ENCODE measurements at regions not wholly inside any gene's neighbourhood (a gene's known extent, or its start where the extent isn't known, plus 50 kb on each side); places are given as distances from the start of the nearest gene placed in this dataset.

GRCh38 chr6:91744566-91744965 is 1157.7 kb upstream of the MAP3K7 start:
- no peak for FAIRE-seq

DNA sequence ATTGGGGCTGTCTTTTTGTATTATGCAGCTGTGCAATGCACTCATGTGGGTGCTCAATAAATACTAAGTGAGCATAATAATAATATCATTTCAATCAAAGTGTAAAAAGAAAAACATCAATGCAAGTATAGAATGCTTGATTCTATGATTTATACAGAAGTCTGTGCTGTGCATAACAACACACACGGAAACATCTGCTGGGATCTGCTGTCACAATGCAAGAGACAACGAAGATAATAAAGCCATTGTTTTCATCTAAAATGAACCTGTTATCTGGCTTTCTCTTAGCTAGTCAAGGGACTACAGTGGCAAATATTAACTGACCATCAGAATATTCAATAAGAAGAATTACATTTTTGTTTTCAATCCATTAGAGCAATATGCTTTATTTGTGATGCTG is 1156.9 kb upstream of the MAP3K7 start:
- FAIRE-seq, result no peak

GRCh38 chr6:91731939-91732338 is 1145.1 kb upstream of the MAP3K7 start:
- no peak for FAIRE-seq

DNA sequence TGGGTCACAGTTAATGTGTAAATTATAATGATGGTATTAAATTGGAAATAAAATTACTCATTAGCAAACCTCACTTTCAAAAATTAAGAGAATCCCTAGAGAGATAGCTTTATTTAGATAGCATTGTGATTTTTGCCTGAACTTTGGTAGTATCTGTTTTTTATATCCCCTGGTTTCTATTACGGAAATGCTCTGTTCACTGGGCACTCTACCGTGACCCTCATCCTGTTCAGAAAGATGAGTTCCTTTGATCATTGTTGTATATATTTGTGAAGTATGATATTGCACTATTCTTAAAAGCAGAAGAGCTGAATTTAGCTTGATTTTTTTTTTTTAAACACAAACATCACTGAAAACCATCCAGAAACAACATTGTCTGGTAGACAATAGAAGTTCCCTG is 1143.8 kb upstream of the MAP3K7 start:
- no peak for FAIRE-seq

DNA sequence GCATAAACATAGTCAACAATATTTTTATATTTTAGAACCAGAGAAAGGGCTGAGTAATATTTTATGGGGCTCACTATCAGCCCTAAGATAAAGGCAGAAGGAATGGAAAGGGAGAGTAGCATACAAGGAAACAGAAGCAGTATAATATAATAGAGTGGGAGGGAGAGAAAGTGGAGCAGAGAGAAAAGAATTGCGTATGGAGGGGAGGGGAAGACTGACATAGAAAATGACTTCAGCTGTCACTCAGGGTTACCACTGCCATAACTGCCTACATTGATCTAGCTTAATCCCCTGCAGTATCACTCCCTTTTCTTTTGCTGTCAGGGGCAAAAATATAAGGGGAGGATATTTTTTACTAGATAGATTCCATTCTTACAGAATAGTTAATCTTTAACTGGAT is 1133.5 kb upstream of the MAP3K7 start:
- no peak for FAIRE-seq

DNA sequence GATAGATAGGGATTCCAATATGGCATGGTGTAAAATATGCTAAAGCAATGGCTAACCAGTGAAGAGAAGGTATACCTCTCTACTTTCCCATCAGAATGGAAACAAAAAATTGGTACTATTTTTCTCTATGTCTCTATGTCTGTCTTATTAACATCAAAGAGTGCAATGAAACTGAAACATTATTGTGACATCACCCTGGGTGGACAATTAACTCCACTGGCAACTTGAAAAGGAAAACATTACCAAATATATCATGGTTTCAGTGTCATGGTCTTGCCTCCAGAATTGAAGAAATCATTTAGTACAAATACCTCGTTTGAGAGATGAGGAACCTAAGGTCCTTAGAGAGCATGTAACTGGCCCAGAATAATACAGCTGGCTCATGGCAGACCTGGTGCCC is 1132.5 kb upstream of the MAP3K7 start:
- FAIRE-seq, result no peak

DNA sequence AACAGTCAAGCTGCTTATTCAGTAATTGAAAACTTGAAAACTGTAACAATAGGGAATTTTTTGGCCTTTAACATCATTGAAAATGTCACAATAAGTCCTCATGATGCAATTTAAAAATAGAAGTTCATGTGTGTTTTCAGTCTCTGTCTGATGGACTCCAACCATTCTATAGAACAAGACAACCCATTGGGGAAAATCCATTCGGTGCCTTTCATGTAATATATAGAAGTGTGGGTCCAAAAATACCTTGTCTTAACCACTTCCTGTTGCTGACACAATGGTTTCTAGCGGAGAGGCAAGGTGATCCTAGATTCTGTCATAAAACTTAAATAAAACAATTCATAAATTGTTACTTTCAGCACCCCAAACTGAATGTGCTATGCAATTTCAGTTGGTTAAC is 1131.3 kb upstream of the MAP3K7 start:
- FAIRE-seq, result no peak

DNA sequence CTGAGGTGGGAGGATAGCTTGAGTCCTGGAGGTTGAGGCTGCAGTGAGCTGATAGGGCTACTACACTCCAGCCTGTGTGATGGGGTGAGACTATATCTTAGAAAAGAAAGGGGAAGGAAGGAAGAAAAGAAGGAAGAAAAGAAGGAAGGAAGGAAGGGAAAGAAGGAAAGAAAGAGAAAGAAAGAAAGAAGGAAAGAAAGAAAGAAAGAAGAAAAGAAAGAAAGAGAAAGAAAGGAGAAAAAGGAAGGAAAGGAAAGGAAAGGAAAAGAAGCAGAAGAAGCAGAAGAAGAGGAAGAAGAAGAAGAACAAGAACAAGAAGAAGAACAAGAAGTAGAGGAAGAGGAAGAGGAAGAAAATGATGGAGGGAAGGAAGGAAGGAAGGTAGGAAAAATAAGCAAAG is 1130.2 kb upstream of the MAP3K7 start:
- no peak for FAIRE-seq

GRCh38 chr6:91716361-91716760 is 1129.5 kb upstream of the MAP3K7 start:
- FAIRE-seq, result no peak

- FAIRE-seq, result no peak
Observed at GRCh38 chr6:91715171-91715805, 1128.4 kb upstream of the MAP3K7 start.

- FAIRE-seq, result no peak
Observed at GRCh38 chr6:91713911-91714310, 1127.0 kb upstream of the MAP3K7 start.

DNA sequence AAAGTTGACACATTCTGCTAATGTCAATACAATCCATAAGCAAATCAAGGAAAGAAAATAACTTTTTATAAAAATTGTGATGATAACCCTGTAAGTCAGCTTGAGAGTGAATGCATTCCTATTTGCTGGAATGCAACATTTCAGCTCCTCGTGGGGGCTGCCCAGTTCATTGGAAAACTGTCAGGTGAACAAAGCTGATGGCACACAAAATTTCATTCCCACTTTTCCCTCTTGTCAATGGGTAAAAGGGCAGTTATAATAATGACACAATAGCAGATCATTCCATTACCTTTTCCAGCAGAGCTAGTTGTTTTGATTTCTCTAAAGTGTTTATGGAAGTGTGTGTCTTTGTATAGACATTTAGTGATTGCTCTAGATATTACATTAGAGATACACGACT is 1124.6 kb upstream of the MAP3K7 start:
- FAIRE-seq, result no peak

DNA sequence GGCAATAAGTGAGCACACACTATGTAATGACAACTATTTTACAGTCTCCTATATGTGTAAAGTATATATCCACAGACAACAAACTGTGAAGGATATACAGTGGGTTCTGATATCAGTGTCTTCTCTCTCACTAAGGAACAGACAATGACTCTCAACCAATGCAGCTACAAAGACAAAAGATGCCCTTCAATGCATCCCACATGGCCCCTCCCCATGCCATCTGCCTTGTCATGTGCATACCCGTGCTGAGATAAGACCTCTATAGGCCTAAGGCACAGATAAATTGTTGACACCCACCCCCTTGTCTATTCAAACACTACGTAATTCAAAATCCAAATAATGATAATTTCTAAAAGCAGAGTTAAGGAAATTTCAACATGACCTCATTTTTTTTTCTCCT is 1123.5 kb upstream of the MAP3K7 start:
- FAIRE-seq, result no peak

- no peak for FAIRE-seq
Observed at GRCh38 chr6:91708534-91708933, 1121.7 kb upstream of the MAP3K7 start.

DNA sequence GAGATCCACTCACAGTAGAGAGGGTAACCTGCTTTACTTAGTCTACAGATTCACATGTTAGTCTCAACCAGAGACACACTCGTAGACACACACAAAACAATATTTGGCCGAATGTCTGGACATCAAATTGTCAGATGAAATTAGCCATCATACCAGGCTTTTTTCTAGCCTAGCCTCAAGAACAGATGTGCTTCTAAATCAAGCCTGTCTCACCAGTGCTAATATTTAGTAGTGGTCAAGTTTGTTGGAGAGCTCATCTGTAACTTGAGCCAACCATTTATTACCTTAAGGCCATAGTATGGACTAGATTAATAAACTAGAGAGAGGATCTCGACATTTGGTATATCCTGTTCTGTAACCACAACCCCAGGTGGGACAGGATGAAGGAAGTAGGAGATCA is 1118.8 kb upstream of the MAP3K7 start:
- FAIRE-seq, result no peak

- FAIRE-seq, result no peak
Observed at GRCh38 chr6:91704531-91704930, 1117.7 kb upstream of the MAP3K7 start.

GRCh38 chr6:91697010-91697695 is 1110.3 kb upstream of the MAP3K7 start:
- FAIRE-seq, result no peak

DNA sequence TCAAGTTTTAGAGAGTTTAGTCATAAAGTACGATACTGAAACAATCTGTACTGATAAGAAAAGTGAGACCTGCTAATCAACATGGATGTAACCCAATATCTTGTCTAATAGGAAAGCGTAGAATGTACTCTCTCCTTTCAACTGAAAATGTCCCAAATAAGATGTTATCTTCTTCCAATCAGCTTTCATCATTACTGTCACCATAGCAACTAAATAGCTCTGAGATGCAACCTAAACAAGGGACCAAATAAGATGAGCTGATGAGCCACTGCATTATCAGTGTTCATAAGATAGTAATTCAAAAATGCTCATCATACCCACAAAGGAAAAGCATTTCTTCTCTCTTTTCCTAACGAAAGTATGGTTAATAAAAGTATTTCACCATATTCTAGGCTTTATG is 1108.3 kb upstream of the MAP3K7 start:
- FAIRE-seq, result no peak

DNA sequence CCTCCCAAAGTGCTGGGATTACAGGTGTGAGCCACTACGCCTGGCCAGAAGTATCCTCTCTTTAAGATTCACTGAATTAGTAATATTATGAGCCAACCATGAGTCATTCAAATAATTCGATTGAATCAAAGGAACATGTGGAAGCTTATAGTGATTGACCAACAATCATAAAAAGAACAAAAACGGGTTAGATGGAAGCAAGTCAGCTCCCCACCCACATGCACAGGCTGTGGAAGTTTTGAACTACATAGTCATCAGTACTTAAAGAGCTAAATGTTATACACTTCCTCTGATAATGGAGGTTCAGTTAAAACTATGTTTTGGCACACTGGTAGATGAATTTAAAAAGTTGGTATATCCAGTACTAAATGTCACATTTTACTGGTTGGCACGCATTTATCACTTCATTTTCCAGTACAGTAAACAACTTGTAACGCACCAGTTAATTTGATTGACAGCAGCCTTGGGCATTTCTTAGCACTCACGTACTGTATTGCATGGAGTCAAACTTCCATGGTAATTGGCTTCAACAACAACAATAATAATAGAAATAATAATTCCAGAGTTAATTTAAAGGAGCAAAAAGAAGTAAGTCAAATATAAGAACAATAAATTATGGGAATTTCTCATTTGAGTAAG is 1107.3 kb upstream of the MAP3K7 start:
- no peak for FAIRE-seq

DNA sequence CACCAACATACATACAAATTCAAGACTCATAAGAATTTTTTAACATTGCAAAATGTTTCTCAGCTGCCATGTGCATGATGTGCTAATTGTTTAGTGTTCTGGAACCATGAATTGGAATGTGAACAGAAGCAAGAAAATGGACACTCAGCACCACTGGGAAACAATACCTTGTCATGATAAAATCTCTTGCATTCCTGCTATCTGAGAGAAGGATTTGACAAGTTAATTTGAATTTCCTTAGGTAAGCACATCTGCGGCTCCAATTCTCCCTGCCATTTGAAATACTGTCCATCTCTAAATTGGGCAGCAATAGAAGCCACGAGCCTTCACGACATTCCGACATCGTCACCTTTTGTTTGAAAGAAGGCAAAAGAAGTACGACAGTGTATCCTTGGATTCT is 1104.6 kb upstream of the MAP3K7 start:
- no peak for FAIRE-seq

DNA sequence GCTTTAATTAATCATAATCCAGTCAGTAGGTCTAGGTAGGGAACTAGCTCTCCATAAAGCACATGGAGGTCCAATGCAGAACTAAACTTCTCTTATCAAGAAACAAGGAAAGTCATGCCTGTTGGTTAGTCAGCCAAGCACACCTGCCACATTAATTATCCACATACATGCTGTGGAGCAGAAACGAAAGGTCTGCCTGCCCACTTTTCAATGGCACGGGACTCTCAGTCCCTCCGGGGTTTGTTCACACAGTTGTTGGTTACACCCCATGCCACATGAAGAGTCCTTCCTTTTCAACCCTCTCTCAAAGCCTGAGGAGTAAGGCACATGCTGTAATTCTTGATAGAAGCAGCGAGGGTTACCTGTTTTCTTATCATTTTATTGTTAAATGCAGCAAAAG is 1096.4 kb upstream of the MAP3K7 start:
- FAIRE-seq, result no peak

- no peak for FAIRE-seq
Observed at GRCh38 chr6:91681296-91681695, 1094.4 kb upstream of the MAP3K7 start.

GRCh38 chr6:91678679-91679446 is 1092.0 kb upstream of the MAP3K7 start:
- FAIRE-seq, result no peak

DNA sequence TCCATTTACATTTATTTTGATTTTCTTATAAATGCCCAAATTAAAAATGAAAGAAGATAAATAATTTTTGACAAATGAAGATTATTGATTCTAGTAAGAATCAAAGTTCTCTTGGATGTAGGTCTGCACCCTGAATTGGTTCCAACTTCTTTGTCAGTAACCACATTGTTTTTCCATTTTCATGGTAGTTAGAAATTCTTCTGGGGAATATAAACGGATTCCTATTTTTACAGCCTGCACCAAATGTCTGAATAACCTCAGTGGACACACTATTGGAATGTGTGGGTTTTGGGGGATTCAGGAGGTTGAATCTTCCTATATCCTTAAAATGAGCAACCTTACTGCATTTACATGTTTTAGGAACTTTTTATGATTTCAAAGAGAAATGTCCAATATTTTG is 1085.3 kb upstream of the MAP3K7 start:
- no peak for FAIRE-seq

All from TTC549 (cell line).